ENCODE measurements at regions not wholly inside any gene's neighbourhood (a gene's known extent, or its start where the extent isn't known, plus 50 kb on each side); places are given as distances from the start of the nearest gene placed in this dataset.

DNA sequence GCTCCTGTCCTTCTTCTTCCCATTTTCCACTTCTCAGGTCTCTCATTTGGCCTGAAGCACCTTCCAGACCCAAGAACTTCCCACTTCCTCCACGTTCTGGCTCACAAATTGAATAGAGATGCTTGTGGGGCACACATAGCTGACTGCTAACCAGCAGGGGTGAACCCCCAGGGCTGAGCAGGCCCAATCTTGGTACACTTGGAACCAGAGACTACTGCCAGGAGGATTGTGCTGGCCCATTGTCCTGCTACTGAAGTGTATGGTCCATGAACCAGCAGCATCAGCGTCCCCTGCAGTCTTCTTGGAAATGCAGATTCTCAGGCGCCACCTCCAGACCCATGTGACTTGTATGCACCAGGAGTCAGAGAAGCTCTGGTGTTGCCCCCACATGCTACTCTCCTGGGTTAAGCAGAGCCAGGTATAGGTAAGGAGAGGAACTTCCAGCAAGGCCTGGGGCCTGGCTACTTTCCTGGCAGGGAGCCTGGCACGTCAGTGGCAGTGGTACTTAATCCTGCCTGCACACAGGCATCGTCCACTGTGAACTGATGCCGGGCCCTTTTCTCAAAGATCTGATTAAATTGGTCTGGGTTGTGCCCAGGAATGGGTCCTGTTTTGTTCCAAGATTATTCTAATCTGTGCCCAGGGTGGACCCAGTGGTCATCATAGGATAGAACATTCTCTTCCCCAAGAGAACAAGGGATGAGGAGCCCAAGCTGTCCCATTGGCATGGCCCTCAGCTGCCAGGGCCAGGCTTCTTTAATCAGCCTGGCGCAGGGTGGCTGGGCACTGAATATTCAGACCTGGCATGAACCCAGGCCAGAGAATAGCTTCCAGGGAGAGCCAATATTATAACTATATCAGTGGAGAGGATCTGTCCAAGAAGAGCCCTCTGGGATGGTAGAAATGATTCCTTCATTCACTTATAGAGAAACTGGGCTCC lies 248.7 kb downstream of the SOX11 start:
- in situ Hi-C loops (cut with MboI; ENCODE audit: low pct_unique_long_range_greater_than_20kb, low sequenced_read_pairs) = no loop called here
- no peak for DNase-seq

DNA sequence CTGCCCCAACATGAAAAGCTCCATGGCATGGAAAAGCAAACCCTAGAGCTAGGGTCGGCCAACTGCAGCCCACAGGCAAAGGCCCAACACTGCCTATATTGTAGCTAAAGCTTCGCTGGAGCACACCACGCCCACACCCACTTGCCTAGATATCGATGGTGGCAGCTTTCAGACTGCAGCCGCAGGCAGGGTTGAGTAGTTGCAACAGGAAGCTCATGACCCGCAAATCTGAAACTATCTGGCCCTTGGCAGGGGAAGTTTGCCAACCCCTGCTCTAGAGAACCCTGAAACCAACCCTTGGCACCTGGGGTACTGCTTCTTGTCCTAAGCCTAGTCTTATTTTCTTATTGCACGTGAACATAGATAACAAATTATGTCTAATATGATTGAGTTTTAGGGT lies 250.0 kb downstream of the SOX11 start:
- DNase-seq = no peak
- in situ Hi-C loops (cut with MboI; ENCODE audit: low pct_unique_long_range_greater_than_20kb, low sequenced_read_pairs) = no loop called here

DNA sequence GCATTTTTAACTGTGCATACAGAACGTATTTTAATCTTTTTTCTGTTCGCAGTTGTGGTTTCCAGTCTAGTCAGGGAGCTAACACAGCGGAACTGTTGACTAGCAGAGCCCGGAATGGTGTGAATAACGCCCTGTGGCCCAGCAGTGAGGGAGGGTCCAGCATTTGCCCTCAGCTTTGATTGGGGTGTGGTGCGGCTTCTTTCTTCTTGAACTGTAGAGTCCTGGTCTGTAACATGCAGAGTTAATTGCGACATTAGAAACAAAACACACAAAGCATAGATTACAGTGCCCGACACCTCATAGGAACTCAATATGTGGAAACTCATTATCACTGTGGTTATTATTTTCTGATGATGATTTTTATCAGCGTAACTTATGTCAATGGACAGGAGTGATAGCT lies 253.6 kb downstream of the SOX11 start:
- DNase-seq = no peak
- in situ Hi-C loops (cut with MboI; ENCODE audit: low pct_unique_long_range_greater_than_20kb, low sequenced_read_pairs) = no loop called here

DNA sequence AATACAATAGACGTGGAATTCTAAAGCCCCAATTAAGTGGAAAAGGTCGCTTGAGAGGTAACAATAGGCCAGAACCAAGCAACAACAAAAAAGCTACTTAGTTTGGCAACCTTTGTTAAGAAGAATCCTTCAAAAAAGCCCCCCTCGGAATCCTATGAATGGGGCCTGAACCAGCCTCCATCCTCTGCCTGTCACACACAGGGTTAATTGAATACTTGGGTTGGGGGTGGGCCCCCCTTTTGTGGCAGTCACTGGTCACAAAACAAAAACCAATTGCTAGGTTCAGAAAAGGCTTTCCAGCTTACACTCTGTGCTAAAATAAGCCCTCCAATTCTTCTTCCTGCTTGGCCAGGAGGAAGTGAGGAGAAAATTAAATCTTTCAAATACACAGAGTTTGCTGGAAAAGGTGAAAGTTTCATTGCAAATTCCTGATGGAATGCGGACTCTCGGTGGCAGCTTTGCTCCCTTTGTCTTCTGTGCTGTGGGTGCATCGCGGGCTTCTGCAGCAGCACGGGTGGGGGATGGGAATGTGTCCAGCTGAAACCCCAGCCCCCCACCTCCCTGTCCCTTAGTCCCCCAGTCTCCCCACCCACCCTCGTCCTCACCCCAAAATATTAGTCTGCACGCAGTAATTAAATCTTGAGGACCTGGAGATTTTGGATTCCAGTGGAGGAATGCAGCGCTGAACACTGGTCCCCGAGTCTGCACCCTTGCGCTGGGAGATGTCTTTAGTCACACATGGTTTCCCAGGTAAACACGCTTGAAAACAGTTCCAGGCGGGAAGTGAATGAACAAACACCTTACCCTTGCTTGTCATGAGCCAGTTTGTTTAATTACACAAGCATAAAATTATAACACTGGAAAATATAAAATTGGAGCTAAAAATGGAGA lies 254.3 kb downstream of the SOX11 start:
- in situ Hi-C loops (cut with MboI; ENCODE audit: low pct_unique_long_range_greater_than_20kb, low sequenced_read_pairs) = no loop called here
- no peak for DNase-seq

DNA sequence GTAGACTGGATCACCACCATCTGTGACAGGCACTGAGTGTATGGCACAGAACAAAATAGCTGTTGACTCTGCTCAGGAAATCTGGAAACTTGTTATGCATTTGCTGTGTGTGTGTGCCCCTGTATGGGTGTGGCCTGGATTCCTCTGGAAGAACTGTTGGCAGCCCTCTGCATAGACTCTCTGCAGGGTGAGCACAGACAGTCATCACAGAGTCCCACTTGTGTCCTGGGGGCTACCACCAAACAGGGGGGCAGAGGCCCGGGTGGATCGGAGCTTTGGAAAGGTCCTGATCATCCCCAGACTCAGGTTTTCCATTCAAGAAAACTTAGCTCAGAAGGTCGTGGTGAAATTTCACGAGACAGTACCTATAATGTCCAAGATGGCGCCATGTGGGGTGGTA lies 258.6 kb downstream of the SOX11 start:
- in situ Hi-C loops (cut with MboI; ENCODE audit: low pct_unique_long_range_greater_than_20kb, low sequenced_read_pairs) = no loop called here
- DNase-seq = no peak

DNA sequence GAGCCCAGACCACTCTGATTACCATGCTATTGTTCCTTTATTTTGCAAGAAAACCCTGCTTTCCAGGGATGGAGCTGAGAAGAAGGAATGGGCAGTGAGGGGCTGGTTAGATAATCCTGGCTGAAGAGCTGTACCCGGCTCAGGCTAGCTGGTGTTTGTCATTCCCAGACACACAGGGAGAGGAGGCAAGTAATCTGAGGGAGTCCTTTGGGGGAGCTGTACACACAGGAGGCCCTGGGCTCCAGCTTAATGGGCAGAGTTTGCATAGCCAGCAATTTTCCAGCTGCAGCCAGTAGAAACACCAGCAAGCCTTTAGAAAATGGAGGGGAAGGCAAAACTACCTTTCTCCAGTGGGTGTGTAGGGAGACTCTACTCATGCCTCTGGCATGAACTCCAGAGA lies 259.3 kb downstream of the SOX11 start:
- no peak for DNase-seq
- in situ Hi-C loops (cut with MboI; ENCODE audit: low pct_unique_long_range_greater_than_20kb, low sequenced_read_pairs) = no loop called here

DNA sequence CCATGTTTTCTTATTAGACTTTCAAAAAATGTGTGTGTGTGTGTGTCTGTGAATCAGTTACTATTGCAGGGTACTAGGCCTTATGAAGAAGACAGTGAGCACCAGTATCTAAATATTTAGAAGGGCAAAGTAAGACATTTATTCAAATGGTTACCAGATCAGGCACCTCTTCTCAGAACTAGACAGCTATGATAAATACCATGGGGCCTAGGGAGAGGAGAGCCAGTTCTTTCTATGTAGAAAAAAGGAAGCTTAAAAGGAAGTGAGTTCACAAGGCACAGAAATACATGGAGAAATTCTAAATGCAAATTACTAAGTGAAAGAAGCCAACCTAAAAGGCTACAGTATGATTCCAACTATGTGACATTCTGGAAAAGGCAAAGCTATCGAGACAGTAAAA lies 261.3 kb downstream of the SOX11 start:
- DNase-seq = no peak
- in situ Hi-C loops (cut with MboI; ENCODE audit: low pct_unique_long_range_greater_than_20kb, low sequenced_read_pairs) = no loop called here

DNA sequence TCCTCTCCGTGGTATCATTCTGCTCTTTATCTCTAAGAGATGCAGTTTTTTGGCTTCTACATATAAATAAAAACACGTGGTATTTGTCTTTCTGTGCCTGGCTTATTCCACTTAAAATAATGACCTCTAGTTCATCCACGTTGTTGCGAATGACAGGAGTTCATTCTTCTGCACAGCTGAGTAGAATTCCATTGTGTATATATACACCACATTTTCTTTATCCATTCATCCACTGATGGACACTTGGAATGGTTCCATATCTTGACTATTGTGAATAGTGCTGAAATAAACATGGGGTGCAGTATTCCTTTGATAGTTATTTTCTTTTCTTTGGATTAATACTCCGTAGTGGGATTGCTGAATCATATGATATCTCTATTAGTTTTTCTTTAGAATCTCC lies 262.3 kb downstream of the SOX11 start:
- in situ Hi-C loops (cut with MboI; ENCODE audit: low pct_unique_long_range_greater_than_20kb, low sequenced_read_pairs) = no loop called here
- no peak for DNase-seq

DNA sequence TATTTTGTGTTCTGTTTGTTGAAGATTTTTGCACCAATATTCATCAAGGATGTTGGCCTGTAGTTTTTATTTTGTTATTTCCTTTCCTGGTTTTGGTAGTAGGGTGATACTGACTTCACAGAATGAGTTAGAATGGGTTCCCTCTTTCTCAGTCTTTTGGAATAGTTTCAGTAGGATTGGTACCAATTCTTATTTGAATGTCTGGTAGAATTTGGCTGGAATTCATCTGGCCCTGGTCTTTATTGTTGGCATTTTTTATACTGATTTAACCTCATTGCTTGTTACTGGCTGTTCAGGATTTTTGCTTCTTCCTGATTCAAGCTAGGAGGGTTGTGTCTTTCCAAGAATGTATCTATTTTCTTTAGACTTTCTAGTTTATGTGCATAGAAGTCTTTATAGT lies 263.7 kb downstream of the SOX11 start:
- no peak for DNase-seq

DNA sequence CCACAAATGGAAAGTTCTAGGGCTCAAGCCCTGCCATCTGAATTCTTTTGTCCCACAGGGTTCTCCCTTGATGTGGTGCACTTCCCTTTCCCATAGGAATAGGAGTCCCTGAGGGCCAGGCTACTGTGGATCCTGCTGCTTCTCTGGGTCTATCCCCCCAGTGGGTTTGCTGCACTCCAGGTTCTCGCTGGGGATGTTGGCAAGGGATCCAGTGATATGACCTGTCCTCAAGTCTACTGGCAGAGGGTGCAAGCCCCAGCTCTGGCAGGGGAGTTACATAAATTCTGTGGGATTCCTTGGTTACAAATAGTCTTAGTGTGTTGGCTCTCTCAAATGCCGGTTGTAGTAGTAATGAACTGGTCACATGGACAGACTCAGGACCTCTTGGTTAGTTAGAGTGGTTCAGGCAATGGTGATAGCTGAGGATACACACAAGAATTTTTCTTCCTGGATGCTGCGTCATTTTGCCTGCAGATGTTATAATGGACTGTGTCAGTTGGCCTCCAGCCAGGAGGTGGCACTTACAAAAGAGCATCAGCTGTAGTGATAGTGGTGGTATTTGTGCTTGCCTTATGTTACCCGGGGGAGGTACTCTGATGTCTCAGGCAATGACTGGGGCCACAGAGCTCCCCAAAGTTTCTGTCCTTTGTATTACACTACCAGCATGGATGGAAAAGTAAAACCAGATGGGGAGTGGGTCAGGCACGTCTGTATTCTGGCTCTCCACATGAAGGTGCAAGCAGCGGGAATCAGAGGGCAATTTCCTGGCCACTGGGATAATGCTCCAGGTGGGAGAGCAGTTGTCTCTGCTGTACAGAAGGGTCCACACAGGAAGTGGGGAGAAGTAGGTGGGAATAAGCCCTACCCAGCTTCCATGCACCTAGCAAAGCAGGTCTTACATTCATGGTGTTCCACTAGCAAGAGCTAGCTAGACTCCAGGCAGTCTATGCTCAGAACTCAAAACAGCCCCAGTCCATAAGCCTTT lies 267.9 kb downstream of the SOX11 start:
- in situ Hi-C loops (cut with MboI; ENCODE audit: low pct_unique_long_range_greater_than_20kb, low sequenced_read_pairs) = no loop called here
- no peak for DNase-seq

More for the DNA sequence above, 263.7 kb downstream of the SOX11 start:
- in situ Hi-C loops (cut with MboI; ENCODE audit: low pct_unique_long_range_greater_than_20kb, low sequenced_read_pairs) = no loop called here

DNA sequence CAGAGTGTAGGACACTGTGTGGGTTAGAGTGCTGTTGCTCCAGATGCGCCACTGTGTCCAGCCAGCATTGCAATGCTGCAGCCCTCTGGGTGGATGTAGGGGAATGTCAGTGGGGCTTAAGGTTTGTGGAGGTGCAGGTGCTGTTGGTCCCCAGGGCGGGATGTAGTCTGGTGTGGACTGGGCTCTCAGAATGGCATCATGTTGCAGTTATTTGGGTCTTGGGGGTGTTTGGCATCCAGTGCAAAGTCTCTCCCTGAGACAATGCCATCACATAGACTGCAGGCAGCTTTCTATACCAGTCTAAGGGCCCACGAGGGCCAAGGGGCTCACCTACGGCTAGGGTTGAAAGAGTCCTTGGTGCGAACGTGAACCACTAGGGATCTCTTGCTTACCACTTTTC lies 275.3 kb downstream of the SOX11 start:
- DNase-seq = no peak
- in situ Hi-C loops (cut with MboI; ENCODE audit: low pct_unique_long_range_greater_than_20kb, low sequenced_read_pairs) = no loop called here

DNA sequence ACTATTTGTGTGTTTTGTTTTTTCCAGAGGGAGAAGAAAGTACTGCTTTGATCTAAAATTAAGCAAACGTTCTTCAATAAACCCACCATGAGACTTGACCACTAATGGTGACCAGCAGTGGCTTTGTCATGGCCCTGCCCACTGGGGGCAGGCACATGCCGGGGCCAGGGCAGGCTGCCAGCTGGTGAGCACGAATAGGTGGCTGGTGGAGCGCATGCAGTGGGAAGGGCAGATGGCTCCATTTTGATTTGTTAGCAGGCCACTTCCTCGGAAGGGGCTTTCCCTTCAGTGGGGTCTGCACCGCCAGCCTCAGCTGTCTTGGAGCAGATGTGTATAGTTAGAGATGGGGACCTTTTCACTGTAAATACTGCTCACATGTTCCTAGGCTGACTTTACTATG lies 277.1 kb downstream of the SOX11 start:
- in situ Hi-C loops (cut with MboI; ENCODE audit: low pct_unique_long_range_greater_than_20kb, low sequenced_read_pairs) = no loop called here

DNA sequence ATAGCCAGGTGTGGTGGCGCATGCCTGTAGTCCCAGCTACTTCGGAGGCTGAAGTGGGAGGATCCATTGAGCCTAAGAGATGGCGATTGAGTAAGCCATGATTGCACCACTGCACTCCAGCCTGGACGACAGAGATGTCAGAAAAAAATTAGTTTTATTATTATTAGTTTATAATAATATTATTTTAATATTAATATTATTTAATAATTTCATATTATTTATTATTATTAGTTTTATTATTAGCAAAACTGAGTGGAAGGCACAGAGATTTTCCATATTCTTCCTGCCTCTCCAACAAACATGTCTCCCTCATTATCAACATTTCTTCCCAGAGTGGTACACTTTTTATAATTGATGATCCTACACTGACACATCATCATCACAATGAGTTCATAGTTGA lies 278.2 kb downstream of the SOX11 start:
- DNase-seq = no peak
- in situ Hi-C loops (cut with MboI; ENCODE audit: low pct_unique_long_range_greater_than_20kb, low sequenced_read_pairs) = no loop called here

More for the DNA sequence above, 277.1 kb downstream of the SOX11 start:
- no peak for DNase-seq

DNA sequence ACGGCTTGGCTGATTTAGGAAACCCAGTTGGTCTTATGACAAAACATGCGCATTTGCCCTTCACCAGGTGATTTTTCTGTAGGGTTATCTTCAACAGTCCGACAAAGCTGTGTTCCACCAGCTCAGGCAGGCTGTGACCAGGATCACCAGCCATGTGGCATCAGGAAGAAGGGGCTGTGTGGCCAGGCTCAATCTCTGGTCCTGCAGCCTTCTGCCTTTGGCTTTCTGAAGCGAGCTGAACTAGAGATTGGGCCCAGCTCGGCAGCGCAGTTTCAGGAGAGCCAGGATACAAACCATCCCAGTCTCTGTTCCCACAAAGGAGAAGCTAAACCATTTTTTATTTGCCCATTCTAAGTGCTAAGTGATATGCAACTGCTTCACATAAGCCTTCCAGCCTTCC lies 282.3 kb downstream of the SOX11 start:
- DNase-seq = no peak

DNA sequence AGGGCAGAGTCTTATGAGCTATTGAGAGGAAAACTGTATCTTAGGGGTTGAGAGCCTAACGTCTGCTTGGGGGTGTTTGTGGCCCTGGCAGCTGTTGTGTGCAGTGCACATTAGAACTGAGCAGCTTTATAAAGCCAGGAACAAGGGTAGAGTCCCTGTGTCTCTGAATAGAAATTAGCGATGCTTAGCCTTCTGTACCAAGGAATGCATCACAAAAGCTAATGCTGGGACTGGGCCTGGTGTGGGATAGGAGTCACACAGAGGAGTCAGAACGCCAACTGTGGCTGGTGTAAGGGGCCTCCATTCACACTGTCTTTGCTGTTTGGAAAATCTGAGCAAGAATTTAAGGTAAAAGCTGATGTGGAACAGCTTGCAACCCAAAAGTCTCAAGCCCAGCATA lies 283.2 kb downstream of the SOX11 start:
- DNase-seq = no peak
- in situ Hi-C loops (cut with MboI; ENCODE audit: low pct_unique_long_range_greater_than_20kb, low sequenced_read_pairs) = no loop called here

More for the DNA sequence above, 282.3 kb downstream of the SOX11 start:
- in situ Hi-C loops (cut with MboI; ENCODE audit: low pct_unique_long_range_greater_than_20kb, low sequenced_read_pairs) = no loop called here

DNA sequence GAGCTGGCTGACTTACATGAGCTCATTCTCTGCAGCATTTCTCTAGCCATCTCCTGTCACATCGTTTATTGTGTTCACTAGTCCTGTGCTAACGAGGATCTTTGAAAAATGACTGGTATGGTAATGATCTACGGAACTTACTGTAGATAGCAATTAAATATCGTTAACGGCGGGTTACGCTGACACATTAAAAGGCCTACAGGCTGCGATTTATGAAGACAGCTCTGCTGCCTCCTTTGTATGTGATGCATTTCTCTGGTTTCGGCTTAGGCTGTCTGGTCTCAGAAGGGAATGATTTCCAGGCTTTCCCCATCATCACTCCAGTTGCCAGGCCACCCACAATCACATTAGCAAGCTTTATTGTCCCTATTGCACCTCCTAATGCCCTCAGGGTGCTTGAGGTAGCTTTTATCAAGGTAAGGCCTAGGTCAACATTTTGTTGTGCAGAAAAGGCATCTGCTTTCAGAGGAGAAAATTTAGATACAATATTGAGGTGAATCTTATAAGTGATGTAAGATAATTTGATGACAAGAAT lies 284.4 kb downstream of the SOX11 start:
- DNase-seq = no peak
- in situ Hi-C loops (cut with MboI; ENCODE audit: low pct_unique_long_range_greater_than_20kb, low sequenced_read_pairs) = no loop called here

DNA sequence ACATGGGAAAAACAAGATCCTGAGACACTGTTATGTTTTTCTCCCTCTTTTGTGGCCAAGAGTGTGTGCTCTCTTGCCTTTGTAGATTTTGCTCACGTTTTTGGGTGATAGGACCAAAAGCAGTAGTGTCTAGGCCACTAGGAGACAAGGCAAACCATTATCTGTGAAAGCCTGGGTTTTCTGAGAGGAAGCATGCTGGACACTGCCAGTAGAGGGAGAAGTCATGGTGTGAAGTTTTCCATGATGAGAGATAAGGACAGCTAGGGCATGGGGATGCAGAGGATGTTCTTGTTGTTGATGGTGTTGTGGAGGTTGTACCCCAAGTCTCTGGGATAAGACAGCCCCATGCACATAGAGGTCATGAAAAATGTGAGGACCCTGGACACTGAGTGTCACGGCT lies 285.3 kb downstream of the SOX11 start:
- DNase-seq = no peak
- in situ Hi-C loops (cut with MboI; ENCODE audit: low pct_unique_long_range_greater_than_20kb, low sequenced_read_pairs) = no loop called here

DNA sequence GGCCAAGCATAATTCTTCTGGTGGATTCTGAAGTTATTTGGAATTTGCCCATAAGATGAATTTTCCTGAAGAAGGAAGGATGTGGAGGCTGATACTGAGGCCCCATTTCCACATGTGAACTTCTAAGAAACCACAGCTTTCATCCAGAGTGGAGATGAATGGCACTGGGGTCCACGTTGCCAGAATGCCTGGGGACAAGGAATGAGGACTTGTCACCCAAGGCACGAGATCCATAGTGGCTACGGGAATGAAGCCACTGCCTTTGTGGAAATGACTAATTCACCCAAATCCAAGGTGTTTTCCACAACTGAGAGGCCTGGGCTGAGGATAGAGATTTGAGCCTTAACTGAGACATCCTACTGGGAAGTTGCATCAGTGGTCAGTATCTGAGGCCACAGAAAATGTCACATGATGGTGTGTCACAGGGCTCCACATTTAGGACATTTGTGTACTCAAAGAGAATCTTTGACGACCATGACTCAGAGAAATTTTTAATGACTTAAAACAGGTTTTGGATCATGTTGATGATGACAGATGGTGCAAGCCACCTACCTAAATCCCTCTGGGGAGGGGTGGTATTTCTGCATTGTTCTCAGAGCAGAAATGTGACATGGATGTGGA lies 286.1 kb downstream of the SOX11 start:
- in situ Hi-C loops (cut with MboI; ENCODE audit: low pct_unique_long_range_greater_than_20kb, low sequenced_read_pairs) = no loop called here
- DNase-seq = no peak
